A549 (cell line): ENCODE measurements at regions not wholly inside any gene's neighbourhood (a gene's known extent, or its start where the extent isn't known, plus 50 kb on each side); places are given as distances from the start of the nearest gene placed in this dataset.

Experiments
- ATAC-seq, 2 experiments: fragments of 200-7000 bp in 1 of 2; fragments of >200 bp in 1 of 2; cut with Nextera tagmentation in 1 of 2; cut with Tn5 transposase in 1 of 2; 3 replicates each; pipeline versions ENCODE4 v1.8.0 to v1.9.1; 2018 to 2020; ENCODE audit warnings: mild to moderate bottlenecking in 1 of 2, moderate library complexity in 1 of 2
- CTCF ChIA-PET: fragments of 300-600 bp; sonication (Branson Sonifier 250); formaldehyde crosslinking; extraction: SDS; loops from one replicate; lab custom pipeline; 2021; ENCODE audit warnings: antibody characterized with exemption, inconsistent platforms; lab: Yijun Ruan, JAX
- POLR2A ChIA-PET: fragments of 350-600 bp; formaldehyde crosslinking; extraction: SDS; loops from one replicate; lab custom pipeline; 2021; ENCODE audit warnings: antibody characterized with exemption, inconsistent platforms; lab: Yijun Ruan, JAX
- DNase-seq, 2 experiments: peaks; one replicate each; pipeline versions ENCODE4 v3.0.0 to v3.0.0-alpha.2; 2011 to 2016; ENCODE audit warnings: low read depth in 1 of 2, low spot score in 1 of 2
- FAIRE-seq: peaks from 2 replicates; lab custom pipeline; 2011; peaks lifted over from hg19 to GRCh38; lab: Jason Lieb, UNC
- H3K27ac ChIP-seq, 2 experiments: fragments of >200 bp; sonication (Bioruptor Twin); formaldehyde crosslinking; 3 replicates each; pipeline ENCODE4 v1.5.1; 2016 to 2017
- H3K4me1 ChIP-seq: fragments of >200 bp; sonication (Bioruptor Twin); formaldehyde crosslinking; 3 replicates; pipeline ENCODE4 v1.6.1; 2016
- H3K4me2 ChIP-seq: fragments of >200 bp; sonication (Bioruptor Twin); formaldehyde crosslinking; 3 replicates; pipeline ENCODE4 v1.6.1; 2016
- H3K4me3 ChIP-seq: fragments of >200 bp; sonication (Bioruptor Twin); formaldehyde crosslinking; 3 replicates; pipeline ENCODE4 v1.5.1; 2016
- H3K9me3 ChIP-seq: fragments of >200 bp; sonication (Bioruptor Twin); formaldehyde crosslinking; 3 replicates; pipeline ENCODE4 v1.6.1; 2016
- CHD2 ChIP-seq: fragments of 150-350 bp; IDR thresholded peaks from 2 replicates; pipeline ENCODE4 v1.6.1; 2014; ENCODE audit warnings: low read length; ENCODE audit not compliant: partially characterized antibody
- ESRRA ChIP-seq: fragments of 150-350 bp; IDR thresholded peaks from 2 replicates; pipeline ENCODE4 v1.6.1; 2014; ENCODE audit warnings: mild to moderate bottlenecking, low read length, borderline replicate concordance
- FOSL2 ChIP-seq, 2 experiments: fragments of 450-650 bp in 1 of 2; fragments of >200 bp in 1 of 2; sonication (Bioruptor Twin) in 1 of 2; formaldehyde crosslinking; IDR thresholded peaks; 2 replicates each; pipeline versions ENCODE4 v1.5.0 to v1.6.1; 2016 to 2020; ENCODE audit warnings: mild to moderate bottlenecking in 1 of 2, moderate library complexity in 1 of 2
- FOXS1 ChIP-seq: fragments of 250-450 bp; sonication (Bioruptor Pico); IDR thresholded peaks from 2 replicates; pipeline ENCODE4 v1.5.0; 2020; ENCODE audit warnings: mild to moderate bottlenecking, moderate library complexity
- GATA3 ChIP-seq: IDR thresholded peaks from 2 replicates; pipeline ENCODE4 v1.6.1; 2012; ENCODE audit warnings: borderline replicate concordance
- HEYL ChIP-seq: fragments of 250-450 bp; sonication (Bioruptor Pico); IDR thresholded peaks from 2 replicates; pipeline ENCODE4 v1.8.0; 2021; ENCODE audit warnings: mild to moderate bottlenecking, moderate library complexity
- HOXB13 ChIP-seq: fragments of 250-450 bp; sonication (Bioruptor Pico); IDR thresholded peaks from 2 replicates; pipeline ENCODE4 v1.5.0; 2020; ENCODE audit warnings: low read depth, mild to moderate bottlenecking, moderate library complexity
- KDM1A ChIP-seq: fragments of 200-600 bp; sonication (generic); IDR thresholded peaks from 2 replicates; pipeline ENCODE4 v1.6.1; 2016; ENCODE audit warnings: low read depth, mild to moderate bottlenecking
- KDM5A ChIP-seq: fragments of 200-600 bp; sonication (generic); IDR thresholded peaks from 2 replicates; pipeline ENCODE4 v1.6.1; 2016; ENCODE audit warnings: antibody characterized with exemption, mild to moderate bottlenecking
- MYC ChIP-seq: IDR thresholded peaks from 2 replicates; pipeline ENCODE4 v1.6.1; 2012; ENCODE audit warnings: mild to moderate bottlenecking, inconsistent platforms, low read length, improper control_type of control experiment, borderline replicate concordance
- NFE2L2 ChIP-seq: fragments of 150-350 bp; conservative IDR thresholded peaks from 2 replicates; pipeline ENCODE4 v1.6.1; 2014; ENCODE audit warnings: low read length
- POLR2A ChIP-seq: IDR thresholded peaks from 2 replicates; pipeline ENCODE4 v1.6.1; 2012; ENCODE audit warnings: mild to moderate bottlenecking, low read length
- POLR2AphosphoS2 ChIP-seq: conservative IDR thresholded peaks from 2 replicates; pipeline ENCODE4 v1.6.1; 2012; ENCODE audit warnings: low read length, improper control_type of control experiment, inconsistent platforms
- RAD21 ChIP-seq, 2 experiments: fragments of >200 bp in 1 of 2; sonication (Bioruptor Twin) in 1 of 2; formaldehyde crosslinking in 1 of 2; IDR thresholded peaks in 1 of 2; conservative IDR thresholded peaks in 1 of 2; 2 replicates in 1 of 2; 3 replicates in 1 of 2; pipeline ENCODE4 v1.6.1; 2012 to 2018; ENCODE audit warnings: inconsistent platforms in 1 of 2
- RCOR1 ChIP-seq: fragments of 150-350 bp; IDR thresholded peaks from 2 replicates; pipeline ENCODE4 v1.6.1; 2014; ENCODE audit warnings: antibody characterized with exemption, low read length, low read depth
- RNF2 ChIP-seq: fragments of 200-600 bp; sonication (generic); IDR thresholded peaks from 2 replicates; pipeline ENCODE4 v1.6.1; 2016; ENCODE audit warnings: low read depth, mild to moderate bottlenecking, antibody characterized with exemption, moderate library complexity, borderline replicate concordance
- TP53 ChIP-seq: fragments of 250-450 bp; sonication (Bioruptor Pico); IDR thresholded peaks from 2 replicates; pipeline ENCODE4 v1.5.0; 2021; ENCODE audit warnings: mild to moderate bottlenecking, moderate library complexity
- ZFP36 ChIP-seq: fragments of 450-650 bp; IDR thresholded peaks from 2 replicates; pipeline ENCODE4 v1.6.1; 2014; ENCODE audit warnings: borderline replicate concordance; ENCODE audit not compliant: partially characterized antibody
- ZNF302 ChIP-seq: fragments of 250-450 bp; sonication (Bioruptor Pico); IDR thresholded peaks from 2 replicates; pipeline ENCODE4 v1.9.0; 2021; ENCODE audit warnings: inconsistent platforms, mild to moderate bottlenecking, moderate library complexity
- WGBS: methylation state at CpG from one replicate; pipeline ENCODE4 v1.1.6; 2017; ENCODE audit errors: missing lambda C conversion rate; 5-methylcytosine and 5-hydroxymethylcytosine counted together
- TF ChIP-seq, protein P1 (sequence below): IDR thresholded peaks from 2 replicates; pipeline ENCODE4 v1.6.1; 2012
- TF ChIP-seq, protein P2 (sequence below): fragments of >200 bp; sonication (Bioruptor Twin); formaldehyde crosslinking; IDR thresholded peaks from 3 replicates; pipeline ENCODE4 v1.6.1; 2016
- TF ChIP-seq, protein P3 (sequence below): fragments of 150-350 bp; IDR thresholded peaks from 2 replicates; pipeline ENCODE4 v1.6.1; 2014; ENCODE audit warnings: low read depth, mild to moderate bottlenecking, low read length
- TF ChIP-seq, protein P4 (sequence below): fragments of >200 bp; sonication (Bioruptor Twin); formaldehyde crosslinking; IDR thresholded peaks from 2 replicates; pipeline ENCODE4 v1.6.1; 2016
- TF ChIP-seq, protein P5 (sequence below): fragments of 450-650 bp; IDR thresholded peaks from 2 replicates; pipeline ENCODE4 v1.6.1; 2014; ENCODE audit warnings: antibody characterized with exemption
- TF ChIP-seq, protein P6 (sequence below): IDR thresholded peaks from 2 replicates; pipeline ENCODE4 v1.6.1; 2012; ENCODE audit warnings: low read depth, borderline replicate concordance
- TF ChIP-seq, protein P7 (sequence below): fragments of 200-600 bp; sonication (generic); IDR thresholded peaks from 2 replicates; pipeline ENCODE4 v1.6.1; 2016; ENCODE audit warnings: antibody characterized with exemption, mild to moderate bottlenecking, moderate library complexity
- TF ChIP-seq, protein P8 (sequence below): fragments of 250-450 bp; sonication (Bioruptor Pico); IDR thresholded peaks from 2 replicates; pipeline ENCODE4 v1.5.0; 2020; ENCODE audit warnings: low read depth, mild to moderate bottlenecking, moderate library complexity

DNA sequence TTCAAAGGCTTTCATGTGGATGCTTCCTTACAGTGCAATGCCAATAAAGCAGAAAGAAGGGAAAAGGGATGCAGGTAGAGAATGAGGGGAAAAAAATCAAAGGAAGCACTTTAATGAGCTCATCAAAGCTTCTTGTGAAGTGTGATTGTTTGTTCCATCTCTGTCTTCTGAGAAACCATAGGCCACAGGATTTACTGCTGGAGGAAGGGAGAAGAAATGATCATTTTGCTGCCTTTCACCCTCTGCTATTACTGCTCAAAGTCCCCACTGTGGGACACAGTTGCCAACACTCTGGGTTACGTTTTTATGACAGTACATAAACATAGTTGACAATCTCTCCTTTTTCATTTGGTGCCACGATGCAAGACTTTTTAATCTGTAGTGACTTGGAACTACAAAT, 558.0 kb upstream of the TECRL start:
- 4% methylated on average over 2 of the region's 2 CpGs for WGBS
- TF ChIP-seq KDM5A, result no peak
- no peak for TF ChIP-seq NFE2L2
- TF ChIP-seq, protein P1, sequence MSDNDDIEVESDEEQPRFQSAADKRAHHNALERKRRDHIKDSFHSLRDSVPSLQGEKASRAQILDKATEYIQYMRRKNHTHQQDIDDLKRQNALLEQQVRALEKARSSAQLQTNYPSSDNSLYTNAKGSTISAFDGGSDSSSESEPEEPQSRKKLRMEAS, result no peak
- TF ChIP-seq RCOR1, result no peak
- no peak for TF ChIP-seq KDM1A
- TF ChIP-seq POLR2A, result no peak
- TF ChIP-seq, protein P2, sequence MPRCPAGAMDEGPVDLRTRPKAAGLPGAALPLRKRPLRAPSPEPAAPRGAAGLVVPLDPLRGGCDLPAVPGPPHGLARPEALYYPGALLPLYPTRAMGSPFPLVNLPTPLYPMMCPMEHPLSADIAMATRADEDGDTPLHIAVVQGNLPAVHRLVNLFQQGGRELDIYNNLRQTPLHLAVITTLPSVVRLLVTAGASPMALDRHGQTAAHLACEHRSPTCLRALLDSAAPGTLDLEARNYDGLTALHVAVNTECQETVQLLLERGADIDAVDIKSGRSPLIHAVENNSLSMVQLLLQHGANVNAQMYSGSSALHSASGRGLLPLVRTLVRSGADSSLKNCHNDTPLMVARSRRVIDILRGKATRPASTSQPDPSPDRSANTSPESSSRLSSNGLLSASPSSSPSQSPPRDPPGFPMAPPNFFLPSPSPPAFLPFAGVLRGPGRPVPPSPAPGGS, result no peak
- TF ChIP-seq HOXB13 (CRISPR knock-in tag), result no peak
- TF ChIP-seq, protein P3, sequence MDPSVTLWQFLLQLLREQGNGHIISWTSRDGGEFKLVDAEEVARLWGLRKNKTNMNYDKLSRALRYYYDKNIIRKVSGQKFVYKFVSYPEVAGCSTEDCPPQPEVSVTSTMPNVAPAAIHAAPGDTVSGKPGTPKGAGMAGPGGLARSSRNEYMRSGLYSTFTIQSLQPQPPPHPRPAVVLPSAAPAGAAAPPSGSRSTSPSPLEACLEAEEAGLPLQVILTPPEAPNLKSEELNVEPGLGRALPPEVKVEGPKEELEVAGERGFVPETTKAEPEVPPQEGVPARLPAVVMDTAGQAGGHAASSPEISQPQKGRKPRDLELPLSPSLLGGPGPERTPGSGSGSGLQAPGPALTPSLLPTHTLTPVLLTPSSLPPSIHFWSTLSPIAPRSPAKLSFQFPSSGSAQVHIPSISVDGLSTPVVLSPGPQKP, result no peak
- no peak for TF ChIP-seq TP53 (CRISPR knock-in tag)
- no peak for TF ChIP-seq RAD21 (conservative IDR thresholded peaks at IDR 0.05 in 1 of 2, IDR thresholded peaks at IDR 0.05 in 1 of 2)
- no peak for TF ChIP-seq MYC
- TF ChIP-seq POLR2AphosphoS2, result no peak
- no peak for TF ChIP-seq ESRRA
- TF ChIP-seq, protein P4, sequence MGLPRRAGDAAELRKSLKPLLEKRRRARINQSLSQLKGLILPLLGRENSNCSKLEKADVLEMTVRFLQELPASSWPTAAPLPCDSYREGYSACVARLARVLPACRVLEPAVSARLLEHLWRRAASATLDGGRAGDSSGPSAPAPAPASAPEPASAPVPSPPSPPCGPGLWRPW, result no peak
- TF ChIP-seq HEYL (CRISPR knock-in tag), result no peak
- no peak for TF ChIP-seq ZNF302 (CRISPR knock-in tag)
- TF ChIP-seq, protein P5, sequence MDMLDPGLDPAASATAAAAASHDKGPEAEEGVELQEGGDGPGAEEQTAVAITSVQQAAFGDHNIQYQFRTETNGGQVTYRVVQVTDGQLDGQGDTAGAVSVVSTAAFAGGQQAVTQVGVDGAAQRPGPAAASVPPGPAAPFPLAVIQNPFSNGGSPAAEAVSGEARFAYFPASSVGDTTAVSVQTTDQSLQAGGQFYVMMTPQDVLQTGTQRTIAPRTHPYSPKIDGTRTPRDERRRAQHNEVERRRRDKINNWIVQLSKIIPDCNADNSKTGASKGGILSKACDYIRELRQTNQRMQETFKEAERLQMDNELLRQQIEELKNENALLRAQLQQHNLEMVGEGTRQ, result no peak
- no peak for TF ChIP-seq FOSL2 (IDR thresholded peaks at IDR 0.05)
- TF ChIP-seq FOSL2 (CRISPR knock-in tag; IDR thresholded peaks at IDR 0.05), result no peak
- TF ChIP-seq, all 56 proteins: peak for 0
- H3K27ac ChIP-seq, result no peak overlapping the region
- DNase-seq, result no peak
- ChIA-PET POLR2A (no interaction called here), CTCF (no interaction called here)
- ATAC-seq, result no peak
- H3K4me2 ChIP-seq, result no peak overlapping the region
- no peak for FAIRE-seq
- no peaks in the 10 kb centered on the region for H3K4me1 ChIP-seq
- no peaks in the 10 kb centered on the region for H3K9me3 ChIP-seq
- no peak overlapping the region for H3K4me3 ChIP-seq

DNA sequence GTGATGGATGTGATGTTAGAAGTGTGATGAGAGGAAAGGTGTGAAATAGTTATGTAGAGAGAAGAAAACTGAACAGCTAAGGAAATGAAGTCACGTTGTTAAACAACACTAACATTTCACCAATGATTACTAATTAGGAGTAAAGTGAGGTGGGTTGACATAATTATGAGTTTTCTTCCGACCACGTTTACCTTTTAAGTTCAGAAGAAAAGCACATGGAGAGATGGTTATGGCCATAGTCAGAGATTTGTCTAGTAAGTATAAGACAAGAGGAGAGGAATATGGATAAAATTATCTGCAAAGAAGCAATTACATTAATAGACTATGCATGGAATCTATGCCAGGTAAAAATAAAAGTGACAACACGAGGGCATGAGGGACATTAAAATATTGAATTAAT, 551.3 kb upstream of the TECRL start:
- Histone ChIP-seq H3K27ac (no peak overlapping the region), H3K4me3 (no peak overlapping the region), H3K4me2 (no peak overlapping the region), H3K4me1 (no peaks in the 10 kb centered on the region), H3K9me3 (no peaks in the 10 kb centered on the region)
- WGBS, result 17% methylated on average over 4 of the region's 4 CpGs
- DNase-seq (no peak), ATAC-seq (no peak), FAIRE-seq (no peak)
- POLR2A ChIA-PET, result no interaction called here
- CTCF ChIA-PET, result no interaction called here
- TF ChIP-seq, protein P3, result no peak
- no peak for TF ChIP-seq FOXS1 (CRISPR knock-in tag)
- no peak for TF ChIP-seq CHD2
- TF ChIP-seq, protein P6, sequence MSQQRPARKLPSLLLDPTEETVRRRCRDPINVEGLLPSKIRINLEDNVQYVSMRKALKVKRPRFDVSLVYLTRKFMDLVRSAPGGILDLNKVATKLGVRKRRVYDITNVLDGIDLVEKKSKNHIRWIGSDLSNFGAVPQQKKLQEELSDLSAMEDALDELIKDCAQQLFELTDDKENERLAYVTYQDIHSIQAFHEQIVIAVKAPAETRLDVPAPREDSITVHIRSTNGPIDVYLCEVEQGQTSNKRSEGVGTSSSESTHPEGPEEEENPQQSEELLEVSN, result no peak
- no peak for TF ChIP-seq POLR2A
- TF ChIP-seq ZFP36, result no peak
- TF ChIP-seq RAD21 (conservative IDR thresholded peaks at IDR 0.05 in 1 of 2, IDR thresholded peaks at IDR 0.05 in 1 of 2), result no peak
- TF ChIP-seq, protein P7, sequence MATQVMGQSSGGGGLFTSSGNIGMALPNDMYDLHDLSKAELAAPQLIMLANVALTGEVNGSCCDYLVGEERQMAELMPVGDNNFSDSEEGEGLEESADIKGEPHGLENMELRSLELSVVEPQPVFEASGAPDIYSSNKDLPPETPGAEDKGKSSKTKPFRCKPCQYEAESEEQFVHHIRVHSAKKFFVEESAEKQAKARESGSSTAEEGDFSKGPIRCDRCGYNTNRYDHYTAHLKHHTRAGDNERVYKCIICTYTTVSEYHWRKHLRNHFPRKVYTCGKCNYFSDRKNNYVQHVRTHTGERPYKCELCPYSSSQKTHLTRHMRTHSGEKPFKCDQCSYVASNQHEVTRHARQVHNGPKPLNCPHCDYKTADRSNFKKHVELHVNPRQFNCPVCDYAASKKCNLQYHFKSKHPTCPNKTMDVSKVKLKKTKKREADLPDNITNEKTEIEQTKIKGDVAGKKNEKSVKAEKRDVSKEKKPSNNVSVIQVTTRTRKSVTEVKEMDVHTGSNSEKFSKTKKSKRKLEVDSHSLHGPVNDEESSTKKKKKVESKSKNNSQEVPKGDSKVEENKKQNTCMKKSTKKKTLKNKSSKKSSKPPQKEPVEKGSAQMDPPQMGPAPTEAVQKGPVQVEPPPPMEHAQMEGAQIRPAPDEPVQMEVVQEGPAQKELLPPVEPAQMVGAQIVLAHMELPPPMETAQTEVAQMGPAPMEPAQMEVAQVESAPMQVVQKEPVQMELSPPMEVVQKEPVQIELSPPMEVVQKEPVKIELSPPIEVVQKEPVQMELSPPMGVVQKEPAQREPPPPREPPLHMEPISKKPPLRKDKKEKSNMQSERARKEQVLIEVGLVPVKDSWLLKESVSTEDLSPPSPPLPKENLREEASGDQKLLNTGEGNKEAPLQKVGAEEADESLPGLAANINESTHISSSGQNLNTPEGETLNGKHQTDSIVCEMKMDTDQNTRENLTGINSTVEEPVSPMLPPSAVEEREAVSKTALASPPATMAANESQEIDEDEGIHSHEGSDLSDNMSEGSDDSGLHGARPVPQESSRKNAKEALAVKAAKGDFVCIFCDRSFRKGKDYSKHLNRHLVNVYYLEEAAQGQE, result no peak
- no peak for TF ChIP-seq KDM5A
- TF ChIP-seq FOSL2 (IDR thresholded peaks at IDR 0.05), result no peak
- no peak for TF ChIP-seq FOSL2 (CRISPR knock-in tag; IDR thresholded peaks at IDR 0.05)
- no peak for TF ChIP-seq HEYL (CRISPR knock-in tag)
- no peak for TF ChIP-seq RNF2
- TF ChIP-seq, protein P8, sequence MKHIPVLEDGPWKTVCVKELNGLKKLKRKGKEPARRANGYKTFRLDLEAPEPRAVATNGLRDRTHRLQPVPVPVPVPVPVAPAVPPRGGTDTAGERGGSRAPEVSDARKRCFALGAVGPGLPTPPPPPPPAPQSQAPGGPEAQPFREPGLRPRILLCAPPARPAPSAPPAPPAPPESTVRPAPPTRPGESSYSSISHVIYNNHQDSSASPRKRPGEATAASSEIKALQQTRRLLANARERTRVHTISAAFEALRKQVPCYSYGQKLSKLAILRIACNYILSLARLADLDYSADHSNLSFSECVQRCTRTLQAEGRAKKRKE, result no peak
- no peak for TF ChIP-seq GATA3
